GM12878 (cell line): ENCODE measurements at regions not wholly inside any gene's neighbourhood (a gene's known extent, or its start where the extent isn't known, plus 50 kb on each side); places are given as distances from the start of the nearest gene placed in this dataset.

Experiments
- ATAC-seq: fragments of 200-7000 bp; cut with Tn5 transposase; 3 replicates; pipeline ENCODE4 v1.9.1; 2020; ENCODE audit warnings: mild to moderate bottlenecking, moderate library complexity
- BruUV-seq: library from RNA; stranded (reverse); fragments of 400-500 nt; replicated peaks from 2 replicates; lab custom pipeline; 2021; lab: Mats Ljungman, UMichigan
- CTCF ChIA-PET: fragments of 300-600 bp; sonication (Branson Sonifier 250); formaldehyde crosslinking; extraction: SDS; loops from one replicate; lab custom pipeline; 2021; ENCODE audit warnings: inconsistent platforms; lab: Yijun Ruan, JAX
- POLR2A ChIA-PET: fragments of 350-600 bp; formaldehyde crosslinking; extraction: SDS; loops from one replicate; lab custom pipeline; 2021; ENCODE audit warnings: inconsistent platforms; lab: Charles Lee
- RAD21 ChIA-PET: fragments of 300-600 bp; sonication (Branson Sonifier 250); formaldehyde crosslinking; loops from one replicate; lab custom pipeline; 2023; ENCODE audit warnings: antibody characterized with exemption; ENCODE audit not compliant: unreplicated experiment; lab: Charles Lee
- SMC1A ChIA-PET: fragments of 300-600 bp; sonication (Branson Sonifier 250); formaldehyde crosslinking; loops from one replicate; lab custom pipeline; 2023; ENCODE audit not compliant: unreplicated experiment, uncharacterized antibody; lab: Charles Lee
- DNase-seq: peaks from one replicate; pipeline ENCODE4 v3.0.0-alpha.2; 2011; ENCODE audit warnings: low read depth, low spot score
- FAIRE-seq: peaks from 3 replicates; lab custom pipeline; 2011; peaks lifted over from hg19 to GRCh38; lab: Jason Lieb, UNC
- H2AFZ ChIP-seq: 2 replicates; pipeline ENCODE4 v1.6.0; 2011; ENCODE audit warnings: low read depth, low read length, control low read depth; ENCODE audit not compliant: control insufficient read depth
- H3K27ac ChIP-seq: 2 replicates; pipeline ENCODE4 v1.5.1; 2011; ENCODE audit warnings: control low read depth; ENCODE audit not compliant: control insufficient read depth, insufficient read depth
- H3K27me3 ChIP-seq, 2 experiments: replicated peaks in 1 of 2; 2 replicates each; pipeline versions ENCODE4 v1.6.0 to v1.6.1; 2011; ENCODE audit warnings: low read length in 1 of 2; ENCODE audit not compliant: control insufficient read depth in 2 of 2, insufficient read depth in 2 of 2
- H3K36me3 ChIP-seq, 2 experiments: 2 replicates each; pipeline ENCODE4 v1.5.1; 2011; ENCODE audit warnings: low read length in 1 of 2; ENCODE audit not compliant: control insufficient read depth in 2 of 2, insufficient read depth in 2 of 2
- H3K4me1 ChIP-seq: 2 replicates; pipeline ENCODE4 v1.6.1; 2011; ENCODE audit warnings: mild to moderate bottlenecking, low read length, moderate library complexity, mixed read lengths; ENCODE audit not compliant: control insufficient read depth, insufficient read depth
- H3K4me2 ChIP-seq: 2 replicates; pipeline ENCODE4 v1.6.0; 2011; ENCODE audit warnings: control low read depth; ENCODE audit not compliant: control insufficient read depth, insufficient read depth
- H3K4me3 ChIP-seq: fragments of 200-600 bp; sonication (generic); 2 replicates; pipeline ENCODE4 v1.5.1; 2016
- H3K79me2 ChIP-seq: 2 replicates; pipeline ENCODE4 v1.6.0; 2011; ENCODE audit warnings: low read length; ENCODE audit not compliant: control insufficient read depth, insufficient read depth
- H3K9ac ChIP-seq: 2 replicates; pipeline ENCODE4 v1.8.0; 2011; ENCODE audit warnings: low read length, control low read depth, mixed read lengths; ENCODE audit not compliant: control insufficient read depth, insufficient read depth
- H3K9me3 ChIP-seq: replicated peaks from 3 replicates; pipeline ENCODE4 v1.5.1; 2011; ENCODE audit warnings: mild to moderate bottlenecking, low read length; ENCODE audit not compliant: control insufficient read depth, insufficient read depth
- H4K20me1 ChIP-seq: 2 replicates; pipeline ENCODE4 v1.6.0; 2011; ENCODE audit not compliant: control insufficient read depth, insufficient read depth
- CUX1 ChIP-seq: IDR thresholded peaks from 2 replicates; pipeline ENCODE4 v1.6.1; 2012; ENCODE audit warnings: improper control_type of control experiment, low read depth, low read length; ENCODE audit not compliant: insufficient replicate concordance
- HDGF ChIP-seq: fragments of 450-650 bp; IDR thresholded peaks from 2 replicates; pipeline ENCODE4 v1.6.1; 2016; ENCODE audit warnings: antibody characterized with exemption
- SREBF1 ChIP-seq: IDR thresholded peaks from 2 replicates; pipeline ENCODE4 v1.6.1; 2012; ENCODE audit warnings: mild to moderate bottlenecking, low read length
- SREBF2 ChIP-seq: IDR thresholded peaks from 2 replicates; pipeline ENCODE4 v1.6.1; 2012; ENCODE audit warnings: mild to moderate bottlenecking, low read length
- WGBS: methylation state at CpG from one replicate; pipeline ENCODE4 v1.1.6; 2016; ENCODE audit warnings: low lambda C conversion rate; ENCODE audit not compliant: insufficient replicate concordance, insufficient coverage; ENCODE audit errors: missing lambda C conversion rate; 5-methylcytosine and 5-hydroxymethylcytosine counted together
- in situ Hi-C: fragments of 300-500 bp; cut with MboI; formaldehyde crosslinking; loops from 9 replicates; pipeline ENCODE4 v1.14.3; 2018; ENCODE audit warnings: mixed read lengths
- intact Hi-C: fragments of 100-400 bp; cut with micrococcal nuclease; formaldehyde crosslinking; loops from one replicate; pipeline ENCODE4 v1.14.2; 2022; ENCODE audit not compliant: unreplicated experiment
- TF ChIP-seq, protein P1 (sequence below): IDR thresholded peaks from 2 replicates; pipeline ENCODE4 v1.6.1; 2011; ENCODE audit warnings: low read depth, low read length, improper control_type of control experiment, borderline replicate concordance

GRCh38 chr13:90453342-90453741 is 894.1 kb upstream of the MIR17HG start:
- RAD21 ChIA-PET, result no interaction called here
- Histone ChIP-seq H3K27me3 (no peaks in the 10 kb centered on the region), H3K9me3 (no peaks in the 10 kb centered on the region), H3K4me3 (no peak overlapping the region), H3K36me3 (no peaks in the 10 kb centered on the region), H3K4me2 (no peak overlapping the region), H3K4me1 (no peaks in the 10 kb centered on the region), H3K9ac (no peak overlapping the region), H2AFZ (no peak overlapping the region), H4K20me1 (no peaks in the 10 kb centered on the region), H3K27ac (no peak overlapping the region), H3K79me2 (no peaks in the 10 kb centered on the region)
- DNase-seq, result no peak
- no peak for FAIRE-seq
- POLR2A ChIA-PET, result no interaction called here
- CTCF ChIA-PET, result interaction anchor here (0.5 to 0.6 kb wide), 2 partner anchors 51 to 158 kb away, joined by 3 read pairs; no protein-coding TSS in a partner anchor
- TF ChIP-seq SREBF1 (no peak), HDGF (no peak)
- in situ Hi-C loops (no loop called here), intact Hi-C loops (no loop called here)
- SMC1A ChIA-PET, result interaction anchor here (0.7 kb wide), 1 partner anchor 48 kb away, joined by 3 read pairs; no protein-coding TSS in a partner anchor
- BruUV-seq, result no TSS peak
- no peak for ATAC-seq
- 9% methylated on average over 3 of the region's 3 CpGs for WGBS

DNA sequence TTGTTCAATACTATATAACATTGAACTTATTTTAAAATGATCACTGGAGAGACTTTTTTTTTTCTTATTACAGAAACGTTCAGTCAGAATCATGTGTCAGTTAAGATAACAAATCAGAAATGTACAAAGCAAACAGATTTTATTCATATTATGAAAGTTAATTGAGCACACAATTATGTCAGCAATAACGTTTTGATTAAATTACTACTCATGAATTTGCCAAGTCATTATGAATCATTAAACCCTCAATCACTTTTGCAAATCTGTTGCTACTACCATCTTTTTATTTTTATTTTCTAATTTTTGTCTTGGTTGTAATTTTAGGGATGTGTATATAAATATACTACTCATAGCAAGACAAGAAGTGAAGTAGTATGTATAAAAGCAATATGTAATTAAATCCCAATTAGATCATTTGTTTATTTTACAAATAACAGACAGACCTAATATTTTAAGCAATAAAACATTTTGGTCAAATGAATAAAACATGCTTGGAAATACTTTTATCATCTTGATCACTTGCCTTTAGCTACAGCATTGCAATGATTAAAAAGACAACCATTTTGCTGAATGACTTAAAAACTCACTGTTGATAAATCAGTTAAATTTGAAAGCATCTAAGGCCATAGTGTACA is 893.4 kb upstream of the MIR17HG start:
- ChIA-PET CTCF (no interaction called here), POLR2A (no interaction called here)
- H3K27me3 ChIP-seq, result no peaks in the 10 kb centered on the region

More for the DNA sequence above, 893.4 kb upstream of the MIR17HG start:
- DNase-seq (no peak), FAIRE-seq (no peak), ATAC-seq (no peak)
- no peak overlapping the region for H2AFZ ChIP-seq
- no peak for TF ChIP-seq CUX1
- no peak for TF ChIP-seq SREBF2
- TF ChIP-seq, protein P1, sequence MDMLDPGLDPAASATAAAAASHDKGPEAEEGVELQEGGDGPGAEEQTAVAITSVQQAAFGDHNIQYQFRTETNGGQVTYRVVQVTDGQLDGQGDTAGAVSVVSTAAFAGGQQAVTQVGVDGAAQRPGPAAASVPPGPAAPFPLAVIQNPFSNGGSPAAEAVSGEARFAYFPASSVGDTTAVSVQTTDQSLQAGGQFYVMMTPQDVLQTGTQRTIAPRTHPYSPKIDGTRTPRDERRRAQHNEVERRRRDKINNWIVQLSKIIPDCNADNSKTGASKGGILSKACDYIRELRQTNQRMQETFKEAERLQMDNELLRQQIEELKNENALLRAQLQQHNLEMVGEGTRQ, result no peak
- no peaks in the 10 kb centered on the region for H3K79me2 ChIP-seq
- intact Hi-C loops (no loop called here), in situ Hi-C loops (no loop called here)
- 2% methylated on average over 2 of the region's 2 CpGs for WGBS
- H3K27ac ChIP-seq, result no peak overlapping the region
- no peaks in the 10 kb centered on the region for H3K4me1 ChIP-seq
- H3K9ac ChIP-seq, result no peak overlapping the region
- H3K36me3 ChIP-seq, result no peaks in the 10 kb centered on the region
- H3K4me2 ChIP-seq, result no peak overlapping the region
- SMC1A ChIA-PET, result no interaction called here
- no peaks in the 10 kb centered on the region for H3K9me3 ChIP-seq
- no peak overlapping the region for H3K4me3 ChIP-seq
- RAD21 ChIA-PET, result no interaction called here
- BruUV-seq, result no TSS peak
- no peaks in the 10 kb centered on the region for H4K20me1 ChIP-seq
